ENCODE measurements at regions not wholly inside any gene's neighbourhood (a gene's known extent, or its start where the extent isn't known, plus 50 kb on each side); places are given as distances from the start of the nearest gene placed in this dataset.
A peak's percentile ranks its signal among the peaks of the same experiment; 100 is the strongest.

DNA sequence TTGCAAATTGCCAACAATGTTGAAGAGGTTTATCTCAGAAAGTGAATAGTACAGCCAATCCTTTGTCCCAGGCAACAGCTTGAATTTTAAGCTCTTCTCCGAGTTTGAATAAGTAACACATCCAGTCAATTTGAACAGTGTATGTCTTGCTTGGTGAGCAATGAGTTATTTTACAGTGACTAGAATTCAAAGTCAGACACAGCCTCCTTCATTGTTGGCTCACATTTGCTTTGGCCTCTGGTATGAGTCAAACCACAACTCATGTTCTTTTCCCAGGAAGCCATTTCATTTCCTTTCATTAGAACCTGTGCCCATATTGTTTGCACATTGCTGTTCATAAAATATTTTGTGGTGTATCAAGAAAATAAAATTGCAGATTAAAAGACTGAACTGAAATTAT, 622.0 kb upstream of the DAB2 start:
- no peak for DNase-seq (ENCODE audit: low read depth in 2 of 2)

DNA sequence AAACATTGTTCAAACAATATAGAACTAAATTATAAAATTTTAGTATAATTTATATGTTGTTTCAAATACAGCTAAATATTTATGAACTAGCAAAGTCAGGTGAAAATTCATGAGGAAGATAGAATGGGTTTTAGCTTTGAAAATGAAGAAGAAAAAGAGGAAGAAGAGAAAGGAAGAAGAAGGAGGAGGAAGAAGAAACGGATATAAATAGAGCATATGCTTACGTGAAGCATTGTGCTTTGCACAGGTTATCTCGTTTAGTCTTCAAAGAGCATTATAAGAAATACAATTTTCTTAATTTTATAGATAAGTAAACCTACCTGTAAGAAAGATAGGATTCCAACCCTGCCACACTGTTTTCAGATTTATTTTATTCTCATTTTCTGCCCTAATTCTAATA, 620.6 kb upstream of the DAB2 start:
- no peak for DNase-seq (ENCODE audit: low read depth in 2 of 2)

DNA sequence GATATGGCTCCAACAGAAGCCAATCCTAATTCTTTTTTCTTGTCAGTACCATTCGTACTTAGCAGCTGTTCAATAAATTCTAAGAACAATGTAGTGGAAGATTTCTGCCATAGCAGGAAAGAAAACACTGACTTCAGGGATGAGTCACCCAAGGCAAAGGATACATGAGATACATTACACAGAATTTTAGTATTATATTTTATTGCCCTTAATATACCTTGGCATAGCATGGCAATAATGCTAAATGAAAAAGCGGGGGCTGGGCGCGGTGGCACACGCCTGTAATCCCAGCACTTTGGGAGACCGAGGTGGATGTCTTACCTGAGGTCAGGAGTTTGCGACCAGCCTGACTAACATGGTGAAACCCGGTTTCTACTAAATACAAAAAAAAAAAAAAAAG, 619.1 kb upstream of the DAB2 start:
- no peak for DNase-seq (ENCODE audit: low read depth in 2 of 2)

DNA sequence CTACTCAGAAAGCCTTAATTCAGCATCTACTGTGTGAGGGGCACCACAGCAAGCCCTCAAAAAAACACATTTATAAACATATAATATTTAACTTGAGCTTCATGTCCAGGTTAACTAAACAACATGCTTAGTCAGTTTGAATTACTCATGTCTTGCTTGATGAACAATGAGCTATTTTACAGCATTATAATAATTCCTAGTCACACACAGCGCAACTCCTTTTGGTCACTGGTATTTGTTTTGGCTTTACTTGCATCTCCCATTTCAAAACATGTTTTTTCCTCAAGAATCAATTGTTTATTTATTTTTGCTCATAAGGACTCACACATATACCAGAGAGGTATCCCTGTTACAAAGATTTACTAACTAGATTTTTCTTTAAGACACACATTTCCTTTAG, 616.7 kb upstream of the DAB2 start:
- DNase-seq (ENCODE audit: low read depth in 2 of 2) = no peak

DNA sequence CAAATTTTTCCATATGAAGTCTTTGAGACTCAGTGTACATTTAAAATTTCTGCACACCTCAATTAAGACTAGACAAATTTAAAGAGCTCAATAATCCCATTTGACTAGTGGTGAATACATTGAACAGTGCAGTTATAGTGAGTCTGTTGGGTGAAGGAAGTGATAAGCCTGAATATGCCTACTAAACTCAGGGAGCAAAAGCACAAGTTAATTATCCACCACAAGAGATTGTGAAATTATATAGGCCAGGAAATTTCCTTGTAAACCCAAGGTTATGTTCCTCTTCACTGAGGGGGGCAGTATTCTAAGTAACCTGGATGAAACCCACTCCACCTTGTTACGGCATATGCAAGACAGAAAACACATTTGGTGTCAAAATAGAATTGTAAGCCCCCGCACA, 612.9 kb upstream of the DAB2 start:
- no peak for DNase-seq (ENCODE audit: low read depth in 2 of 2)

DNA sequence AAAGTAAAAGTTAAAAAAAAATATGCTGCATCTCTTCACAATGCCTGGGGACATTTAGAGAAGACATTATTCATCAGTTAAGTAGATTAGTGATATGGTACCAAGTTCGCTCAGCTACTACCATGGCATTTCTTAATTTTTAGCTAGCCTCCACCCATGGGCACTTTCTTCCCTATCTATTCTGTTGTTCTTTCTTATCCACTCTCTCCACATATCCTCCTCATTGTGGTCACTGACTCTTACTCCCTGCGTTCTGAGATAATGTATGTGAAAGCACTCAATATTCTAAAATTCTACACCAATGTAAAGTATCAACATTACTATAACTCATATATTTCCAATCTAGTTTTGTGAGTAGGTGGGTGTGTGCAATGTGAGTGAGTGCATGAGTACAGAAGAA, 609.7 kb upstream of the DAB2 start:
- no peak for DNase-seq (ENCODE audit: low read depth in 2 of 2)

DNA sequence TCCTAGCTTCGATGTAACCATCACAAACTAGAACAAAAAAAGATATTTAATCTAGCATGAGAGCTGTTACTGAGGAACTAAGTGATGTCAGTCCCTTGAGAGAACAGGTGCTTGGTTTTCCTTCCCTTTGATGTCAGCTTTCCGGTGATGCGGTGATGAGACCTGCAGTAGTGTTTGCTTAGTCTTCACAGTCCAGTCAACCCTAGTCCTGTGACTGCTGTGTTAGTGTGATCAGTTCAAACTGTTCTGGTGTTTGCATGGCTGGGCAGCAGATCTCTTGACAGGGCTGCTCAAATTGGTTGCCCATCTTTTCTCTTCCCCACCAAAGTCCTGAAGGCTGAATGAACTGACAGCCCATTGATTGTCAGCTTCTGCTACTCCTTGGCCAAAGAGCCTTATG, 608.6 kb upstream of the DAB2 start:
- peak in 1 of 2 donors; percentile 3 for DNase-seq (ENCODE audit: low read depth in 2 of 2)

DNA sequence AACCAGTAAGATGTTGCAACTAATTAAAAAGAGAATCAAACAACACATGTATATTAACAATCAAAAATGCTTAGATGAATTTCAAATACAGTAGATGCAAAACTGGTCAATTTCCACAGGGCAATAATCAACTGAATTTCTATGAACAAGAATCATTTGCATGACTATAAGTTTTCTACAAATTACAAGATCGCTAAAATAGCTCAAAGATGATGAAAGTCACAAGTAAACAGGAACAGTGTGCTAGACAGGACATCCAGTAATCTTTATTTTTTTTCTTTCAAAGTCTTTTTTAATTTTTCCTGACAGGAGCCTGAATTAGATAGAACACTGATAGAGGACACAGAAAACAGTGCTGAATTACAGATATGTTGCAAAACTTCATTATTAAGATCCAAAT, 608.2 kb upstream of the DAB2 start:
- DNase-seq (ENCODE audit: low read depth in 2 of 2) = no peak

DNA sequence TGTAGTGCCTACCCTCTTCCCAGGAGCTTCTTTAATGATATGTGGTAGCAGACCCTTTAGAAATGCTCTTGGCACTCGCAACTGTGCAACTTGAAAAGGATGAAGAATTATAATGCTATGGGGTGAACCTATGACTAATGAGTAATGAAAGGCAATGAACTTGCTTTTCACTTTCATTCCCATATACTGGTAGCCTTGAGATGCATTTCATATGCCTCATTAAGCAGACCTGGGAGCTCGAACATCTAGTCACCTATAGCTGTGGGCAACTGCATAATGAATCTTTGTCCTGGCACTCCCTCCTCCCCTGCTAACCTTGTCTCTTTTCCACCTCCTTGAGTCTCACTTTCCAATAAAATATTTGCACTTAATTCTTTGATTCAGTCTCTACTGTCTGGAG, 605.9 kb upstream of the DAB2 start:
- DNase-seq (ENCODE audit: low read depth in 2 of 2) = no peak

DNA sequence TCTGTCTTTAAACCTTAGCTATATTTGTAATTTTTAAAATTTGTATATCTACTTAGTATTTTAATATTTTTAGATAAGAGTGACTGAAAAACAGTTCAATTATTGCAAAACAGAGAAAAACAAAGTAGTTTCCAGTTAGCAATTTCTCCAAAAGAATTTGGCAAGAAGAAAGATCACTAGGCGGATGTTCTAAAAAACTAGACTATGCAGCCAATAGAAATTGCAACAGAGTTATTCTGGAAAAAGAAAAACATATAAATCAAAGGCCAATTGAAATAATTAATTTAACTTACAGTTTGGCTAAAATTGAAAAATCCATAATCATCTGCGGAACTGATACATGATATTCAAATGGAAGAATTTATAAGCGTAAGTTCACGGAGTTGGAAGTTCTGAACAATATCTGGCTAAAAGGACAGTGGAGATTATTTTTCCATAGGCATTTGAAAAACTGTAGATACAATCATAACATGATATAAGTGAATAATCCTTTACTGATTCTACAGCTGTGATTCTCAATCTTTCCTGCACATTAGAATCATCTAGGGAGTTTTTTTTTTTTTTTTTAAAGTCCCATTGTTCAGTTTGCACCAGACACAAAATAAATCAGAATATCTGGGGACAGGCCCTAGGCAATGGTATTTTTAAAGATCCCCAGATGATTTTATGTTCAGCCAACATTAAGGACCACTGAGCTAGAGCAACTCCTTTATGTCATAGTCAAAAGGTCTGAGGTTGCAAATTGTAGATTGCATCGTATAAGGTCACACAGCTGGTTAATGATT, 605.1 kb upstream of the DAB2 start:
- no peak for DNase-seq (ENCODE audit: low read depth in 2 of 2)

DNA sequence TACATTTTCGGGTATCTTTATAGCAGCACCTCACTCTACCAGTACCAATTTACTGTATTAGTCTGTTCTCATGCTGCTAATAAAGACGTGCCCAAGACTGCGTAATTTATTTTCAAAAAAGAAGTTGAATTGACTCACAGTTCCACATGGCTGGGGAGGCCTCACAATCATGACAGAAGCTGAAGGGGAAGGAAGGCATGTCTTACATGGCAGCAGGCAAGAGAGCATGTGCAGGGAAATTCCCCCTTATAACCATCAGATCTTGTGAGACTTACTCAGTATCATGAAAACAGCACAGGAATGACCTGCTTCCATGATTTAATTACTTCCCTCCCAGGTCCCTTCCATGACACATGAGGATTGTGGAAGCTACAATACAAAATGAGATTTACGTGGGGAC, 602.6 kb upstream of the DAB2 start:
- DNase-seq (ENCODE audit: low read depth in 2 of 2) = no peak

DNA sequence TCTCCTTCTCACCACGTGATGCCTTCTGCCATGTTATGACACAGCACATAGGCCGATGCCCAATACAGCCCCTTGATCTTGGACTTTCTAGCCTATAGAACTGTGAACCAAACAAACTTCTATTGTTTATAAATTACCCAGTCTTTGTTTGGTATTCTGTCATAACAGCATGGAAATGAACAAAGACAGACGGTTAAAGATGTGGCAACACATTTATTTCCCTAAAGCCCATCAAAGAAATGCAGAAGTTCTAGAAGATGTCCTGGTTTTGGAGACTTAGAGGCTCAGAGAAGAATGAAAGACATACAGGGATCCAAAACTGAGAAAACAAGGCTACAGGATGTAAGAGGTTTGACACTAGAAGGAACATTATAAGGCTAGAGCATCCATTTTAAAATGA, 600.8 kb upstream of the DAB2 start:
- no peak for DNase-seq (ENCODE audit: low read depth in 2 of 2)

DNA sequence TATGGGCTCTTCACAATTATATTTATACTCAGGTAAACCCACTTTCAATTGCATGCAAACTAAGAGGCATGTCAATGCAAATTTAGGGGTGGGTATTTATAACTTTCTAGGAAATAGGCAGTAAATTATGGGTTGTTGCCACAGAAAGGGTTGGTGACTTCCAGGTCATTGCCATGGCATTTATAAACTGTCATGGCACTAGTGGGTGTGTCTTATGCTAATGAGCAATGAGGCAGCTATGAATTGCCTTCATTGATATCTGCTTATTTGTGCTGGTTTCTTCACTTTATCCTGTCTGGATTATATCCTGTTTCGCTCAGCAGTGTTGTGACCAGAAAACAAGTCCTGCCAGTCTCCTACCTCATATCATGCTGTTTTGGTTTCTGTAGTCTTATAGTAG, 597.3 kb upstream of the DAB2 start:
- no peak for DNase-seq (ENCODE audit: low read depth in 2 of 2)

DNA sequence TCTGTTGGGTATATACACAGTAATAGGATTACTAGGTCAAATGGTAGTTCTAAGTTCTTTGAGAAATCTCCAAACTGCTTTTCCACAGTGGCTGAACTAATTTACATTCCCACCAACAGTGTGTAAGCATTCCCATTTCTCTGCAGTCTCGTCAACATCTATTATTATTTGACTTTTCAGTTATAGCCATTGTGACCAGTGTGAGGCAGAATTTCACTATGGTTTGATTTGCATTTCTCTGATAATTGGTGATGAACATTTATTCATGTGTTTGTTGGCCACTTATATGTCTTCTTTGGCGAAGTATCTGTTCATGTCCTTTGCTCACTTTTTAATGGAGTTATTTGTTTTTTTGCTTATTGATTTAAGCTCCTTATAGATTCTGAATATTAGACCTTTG, 596.2 kb upstream of the DAB2 start:
- DNase-seq (ENCODE audit: low read depth in 2 of 2) = no peak

DNA sequence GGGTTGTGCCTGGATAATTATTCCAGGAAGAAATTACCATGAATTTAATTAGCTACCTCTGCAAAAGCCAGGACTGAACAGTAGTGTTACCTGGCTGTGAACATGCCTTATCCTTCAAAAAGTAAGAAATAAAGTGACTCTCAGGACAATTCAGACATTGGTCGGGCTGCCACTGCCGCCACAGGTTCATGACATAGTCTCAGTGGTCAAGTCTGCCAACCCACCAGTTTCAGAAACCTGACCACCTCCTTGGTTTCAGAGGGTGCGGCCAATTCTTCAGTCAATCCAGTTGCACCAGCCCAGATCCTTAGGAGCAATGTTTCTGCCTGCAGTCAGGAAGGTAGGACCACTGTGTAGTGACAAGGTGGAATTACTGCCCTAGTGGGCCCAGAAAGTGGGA, 593.1 kb upstream of the DAB2 start:
- no peak for DNase-seq (ENCODE audit: low read depth in 2 of 2)

DNA sequence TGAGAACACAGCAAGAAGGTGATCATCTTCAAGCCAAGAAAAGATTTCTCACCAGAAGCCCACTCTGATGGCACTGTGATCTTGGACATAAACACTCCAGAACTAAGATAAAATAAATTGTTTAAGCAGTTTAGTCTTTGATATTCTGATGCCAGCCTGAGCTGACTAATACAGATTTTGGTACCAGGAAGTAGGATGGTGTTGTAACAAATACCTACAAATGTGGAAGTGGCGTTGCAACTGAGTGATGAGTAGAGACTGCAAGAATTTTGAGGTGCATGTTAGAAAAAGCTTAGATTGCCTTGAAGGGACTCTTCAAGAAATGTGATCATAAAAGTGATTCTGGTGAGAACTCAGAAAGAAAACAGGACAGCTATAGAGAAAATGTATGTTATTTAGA, 592.4 kb upstream of the DAB2 start:
- DNase-seq (ENCODE audit: low read depth in 2 of 2) = no peak

DNA sequence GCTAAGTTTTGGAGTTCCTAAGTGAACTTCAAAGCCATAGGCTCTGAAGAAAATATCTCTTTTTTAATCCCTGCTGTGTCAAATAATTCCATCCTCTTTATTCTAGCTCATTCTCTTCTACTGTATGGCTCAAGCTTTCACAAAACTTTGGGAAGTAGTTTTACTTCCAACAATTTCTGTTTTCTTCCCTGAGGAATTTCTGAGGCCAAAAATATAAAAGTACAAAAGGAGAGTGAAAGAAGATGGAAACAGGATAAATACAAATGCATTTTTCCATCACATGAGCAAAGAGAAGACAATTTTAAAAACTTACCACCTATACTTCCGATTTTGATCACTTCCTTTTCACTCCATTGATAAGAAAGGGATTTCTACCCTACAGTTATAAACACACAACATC, 585.7 kb upstream of the DAB2 start:
- no peak for DNase-seq (ENCODE audit: low read depth in 2 of 2)

DNA sequence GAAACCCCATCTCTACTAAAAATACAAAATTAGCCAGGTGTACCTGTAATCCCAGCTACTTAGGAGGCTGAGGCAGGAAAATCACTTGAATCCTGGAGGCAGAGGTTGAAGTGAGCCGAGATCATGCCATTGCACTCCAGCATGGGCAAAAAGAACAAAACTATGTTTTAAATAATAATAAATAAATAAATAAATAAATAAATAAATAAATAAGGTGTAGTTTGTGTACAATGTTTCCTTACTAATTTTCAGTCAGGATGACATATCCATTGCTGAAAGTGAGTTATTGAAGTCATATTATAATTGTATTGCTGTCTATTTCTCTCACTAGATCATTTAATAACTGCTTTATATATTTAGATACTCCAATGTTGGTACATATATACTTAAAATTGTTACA, 581.5 kb upstream of the DAB2 start:
- no peak for DNase-seq (ENCODE audit: low read depth in 2 of 2)

DNA sequence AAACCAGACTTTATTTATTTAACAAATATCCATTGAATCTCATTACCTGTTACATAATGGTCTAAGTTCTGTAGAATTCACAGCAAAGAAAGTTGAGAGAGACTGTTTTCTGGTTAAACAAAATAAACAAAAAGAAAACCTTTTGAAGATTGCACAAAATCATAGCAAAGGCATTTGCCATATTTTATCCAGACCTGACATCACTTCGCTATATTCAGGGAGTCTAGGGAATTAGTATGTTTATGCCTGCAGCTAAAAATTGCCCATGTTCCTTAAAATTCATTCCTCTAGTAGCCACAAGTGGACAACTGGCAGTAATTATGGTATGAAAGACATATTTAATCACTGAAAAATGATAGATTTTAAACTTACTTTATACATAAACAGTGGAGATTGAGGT, 577.0 kb upstream of the DAB2 start:
- no peak for DNase-seq (ENCODE audit: low read depth in 2 of 2)

DNA sequence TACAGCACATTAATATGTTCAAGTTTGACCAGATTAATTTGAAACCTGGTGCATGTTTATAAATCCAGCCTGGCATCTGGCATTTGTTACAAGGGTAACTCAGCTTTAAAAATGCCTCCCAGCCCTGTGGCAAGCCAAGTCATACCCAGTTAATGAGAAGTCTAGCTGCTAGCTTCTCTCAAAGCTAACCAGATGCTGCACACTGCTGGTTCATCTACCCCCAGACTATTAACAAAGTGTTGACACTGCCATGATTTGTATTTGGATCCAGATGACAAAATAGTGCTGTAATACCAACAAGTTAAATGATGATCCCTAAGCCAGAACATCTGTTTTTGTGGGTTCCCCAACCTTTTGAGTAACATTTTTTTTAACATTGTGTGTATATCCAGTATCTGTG, 573.7 kb upstream of the DAB2 start:
- no peak for DNase-seq (ENCODE audit: low read depth in 2 of 2)

DNA sequence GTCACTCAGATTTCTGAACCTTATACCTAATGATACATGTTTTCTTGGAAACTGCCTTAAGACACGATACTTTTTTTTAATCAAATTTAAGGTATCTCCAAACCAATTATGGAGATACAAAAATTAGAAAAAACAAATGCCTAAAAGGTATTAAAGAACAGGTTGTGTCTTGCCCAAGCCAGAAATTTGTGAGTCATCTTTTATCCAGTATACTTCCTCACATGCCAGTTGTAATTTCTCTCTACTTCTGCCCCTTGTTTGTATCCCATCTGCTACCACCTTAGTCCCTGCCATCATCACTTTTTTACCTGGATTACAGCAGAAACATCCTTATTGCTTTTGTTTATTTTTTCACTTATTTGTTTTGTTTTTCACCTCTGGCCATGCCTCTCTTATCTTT, 571.2 kb upstream of the DAB2 start:
- no peak for DNase-seq (ENCODE audit: low read depth in 2 of 2)

DNA sequence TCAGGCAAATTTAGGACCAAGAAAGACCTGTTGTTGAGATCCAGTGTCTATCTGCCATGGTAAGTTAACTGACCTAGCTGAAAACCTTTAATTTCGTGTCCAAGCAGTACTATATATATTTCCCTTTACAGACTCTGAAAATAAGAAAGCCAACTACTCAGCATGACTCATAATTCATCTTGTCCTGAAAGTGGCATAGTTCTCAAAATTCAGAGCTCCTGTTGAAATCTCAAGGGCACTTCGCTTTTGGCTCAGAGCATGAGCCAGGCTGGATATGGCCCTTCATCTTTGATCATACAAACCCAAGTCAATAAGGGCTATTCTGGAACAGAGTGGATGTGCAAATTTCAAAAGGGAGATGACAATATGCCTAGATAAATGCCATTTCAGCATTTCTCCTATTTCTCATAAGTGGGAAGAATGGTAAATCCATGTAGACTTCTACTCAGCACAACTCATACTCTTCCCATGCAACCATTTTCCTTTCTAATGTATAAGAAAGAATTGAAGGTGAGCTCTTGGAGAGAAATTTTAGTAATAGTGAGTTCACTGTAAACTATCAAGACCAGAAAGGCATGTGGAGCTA, 567.9 kb upstream of the DAB2 start:
- no peak for DNase-seq (ENCODE audit: low read depth in 2 of 2)

DNA sequence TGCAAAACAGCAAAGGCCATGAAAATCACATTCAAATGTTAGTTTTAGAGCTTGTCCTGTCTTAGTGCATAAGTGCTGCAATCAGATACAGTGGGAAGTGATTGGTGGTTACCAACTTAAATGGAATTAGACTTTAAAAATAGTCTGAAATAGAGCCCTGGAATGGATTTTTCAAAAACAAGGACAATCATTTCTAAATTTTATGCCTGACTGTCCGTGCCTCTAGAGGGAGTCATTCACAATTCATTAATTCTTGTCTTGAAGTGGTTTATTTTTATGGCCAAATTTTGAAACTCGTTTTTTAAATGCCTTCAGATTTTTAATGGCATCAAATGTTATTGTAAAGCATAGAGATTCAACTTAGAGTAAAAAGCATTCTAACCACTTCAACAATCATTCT, 561.8 kb upstream of the DAB2 start:
- DNase-seq (ENCODE audit: low read depth in 2 of 2) = no peak

DNA sequence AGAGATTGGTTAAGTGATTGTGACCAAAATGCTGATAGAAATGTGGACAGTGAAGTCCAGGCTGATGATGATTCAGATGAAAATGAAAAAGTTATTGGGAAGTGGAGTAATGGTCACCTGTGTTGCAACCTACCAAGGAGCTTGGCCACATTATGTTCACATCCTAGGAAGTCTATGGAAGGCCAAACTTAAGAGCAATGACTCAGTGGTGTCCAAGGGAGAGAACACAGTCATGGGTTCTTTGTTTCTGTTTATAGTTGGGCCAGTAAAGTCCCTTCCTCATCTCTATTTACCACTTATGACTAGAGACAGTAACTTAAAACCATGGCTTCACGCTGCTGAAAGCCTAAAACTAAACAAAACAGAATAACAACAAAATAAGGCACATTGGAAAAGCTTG, 555.3 kb upstream of the DAB2 start:
- no peak for DNase-seq (ENCODE audit: low read depth in 2 of 2)
